ENCODE measurements at regions not wholly inside any gene's neighbourhood (a gene's known extent, or its start where the extent isn't known, plus 50 kb on each side); places are given as distances from the start of the nearest gene placed in this dataset.

GRCh38 chr7:84637568-84638338, 443.2 kb upstream of the SEMA3A start:
- TF ChIP-seq CTCF (IDR thresholded peaks at IDR 0.05) (no peak), REST (IDR thresholded peaks at IDR 0.05; ENCODE audit: insufficient read depth in 1 of 2, low read depth in 2 of 2, low read length in 1 of 2) (no peak), SIN3A (IDR thresholded peaks at IDR 0.05; ENCODE audit: borderline replicate concordance, insufficient read depth, low read depth, low read length) (no peak)
